ENCODE measurements at regions not wholly inside any gene's neighbourhood (a gene's known extent, or its start where the extent isn't known, plus 50 kb on each side); places are given as distances from the start of the nearest gene placed in this dataset.

GRCh38 chr1:38740487-38740886 is 119.1 kb downstream of the RRAGC start:
- H3K4me3 ChIP-seq (ENCODE audit: low read depth, low read length): no peak overlapping the region
- TF ChIP-seq, protein P1, sequence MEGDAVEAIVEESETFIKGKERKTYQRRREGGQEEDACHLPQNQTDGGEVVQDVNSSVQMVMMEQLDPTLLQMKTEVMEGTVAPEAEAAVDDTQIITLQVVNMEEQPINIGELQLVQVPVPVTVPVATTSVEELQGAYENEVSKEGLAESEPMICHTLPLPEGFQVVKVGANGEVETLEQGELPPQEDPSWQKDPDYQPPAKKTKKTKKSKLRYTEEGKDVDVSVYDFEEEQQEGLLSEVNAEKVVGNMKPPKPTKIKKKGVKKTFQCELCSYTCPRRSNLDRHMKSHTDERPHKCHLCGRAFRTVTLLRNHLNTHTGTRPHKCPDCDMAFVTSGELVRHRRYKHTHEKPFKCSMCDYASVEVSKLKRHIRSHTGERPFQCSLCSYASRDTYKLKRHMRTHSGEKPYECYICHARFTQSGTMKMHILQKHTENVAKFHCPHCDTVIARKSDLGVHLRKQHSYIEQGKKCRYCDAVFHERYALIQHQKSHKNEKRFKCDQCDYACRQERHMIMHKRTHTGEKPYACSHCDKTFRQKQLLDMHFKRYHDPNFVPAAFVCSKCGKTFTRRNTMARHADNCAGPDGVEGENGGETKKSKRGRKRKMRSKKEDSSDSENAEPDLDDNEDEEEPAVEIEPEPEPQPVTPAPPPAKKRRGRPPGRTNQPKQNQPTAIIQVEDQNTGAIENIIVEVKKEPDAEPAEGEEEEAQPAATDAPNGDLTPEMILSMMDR (IDR thresholded peaks at IDR 0.05; ENCODE audit: low read depth, low read length): no peak

DNA sequence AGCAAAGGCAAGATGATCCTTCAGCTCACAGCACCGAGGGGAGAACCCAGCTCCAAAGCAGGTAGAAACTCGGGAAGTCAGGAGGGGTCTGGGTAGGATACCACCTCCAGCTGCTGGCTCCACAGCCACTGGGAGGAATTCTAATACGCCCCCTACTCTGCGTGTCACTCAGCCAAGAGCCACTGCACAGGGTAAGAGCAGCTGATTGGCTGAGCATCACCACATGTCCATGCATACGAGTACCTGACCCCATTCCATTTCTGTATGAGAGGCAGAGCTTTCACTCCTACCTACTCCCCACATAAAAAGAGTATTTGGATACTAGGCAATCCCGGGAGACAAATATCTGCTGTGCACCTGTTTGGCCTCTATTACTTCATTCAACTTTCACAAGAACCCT is 121.4 kb downstream of the RRAGC start:
- H3K4me3 ChIP-seq (ENCODE audit: low read depth, low read length): no peak overlapping the region
- TF ChIP-seq, protein P1 (IDR thresholded peaks at IDR 0.05; ENCODE audit: low read depth, low read length): no peak

DNA sequence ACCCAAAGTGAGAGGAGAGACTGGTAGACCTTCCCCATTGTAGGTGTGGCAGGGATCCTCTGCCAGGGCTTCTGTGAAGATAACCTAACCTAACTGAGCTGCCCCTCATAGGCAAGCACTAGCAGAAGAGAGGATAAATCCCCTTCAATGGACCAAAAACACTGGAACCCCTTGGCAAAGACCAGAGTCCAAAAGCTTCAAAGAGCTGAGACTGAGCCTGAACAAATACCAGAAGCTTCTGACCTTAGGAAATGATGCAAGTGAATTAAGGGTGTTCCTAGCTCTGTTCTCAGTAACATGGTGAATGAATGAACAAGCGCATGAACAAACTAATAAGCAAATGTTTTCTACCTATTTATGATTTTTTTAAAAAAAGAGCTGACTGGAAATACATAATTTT is 123.2 kb downstream of the RRAGC start:
- H3K4me3 ChIP-seq (ENCODE audit: low read depth, low read length): no peak overlapping the region
- TF ChIP-seq, protein P1 (IDR thresholded peaks at IDR 0.05; ENCODE audit: low read depth, low read length): no peak

DNA sequence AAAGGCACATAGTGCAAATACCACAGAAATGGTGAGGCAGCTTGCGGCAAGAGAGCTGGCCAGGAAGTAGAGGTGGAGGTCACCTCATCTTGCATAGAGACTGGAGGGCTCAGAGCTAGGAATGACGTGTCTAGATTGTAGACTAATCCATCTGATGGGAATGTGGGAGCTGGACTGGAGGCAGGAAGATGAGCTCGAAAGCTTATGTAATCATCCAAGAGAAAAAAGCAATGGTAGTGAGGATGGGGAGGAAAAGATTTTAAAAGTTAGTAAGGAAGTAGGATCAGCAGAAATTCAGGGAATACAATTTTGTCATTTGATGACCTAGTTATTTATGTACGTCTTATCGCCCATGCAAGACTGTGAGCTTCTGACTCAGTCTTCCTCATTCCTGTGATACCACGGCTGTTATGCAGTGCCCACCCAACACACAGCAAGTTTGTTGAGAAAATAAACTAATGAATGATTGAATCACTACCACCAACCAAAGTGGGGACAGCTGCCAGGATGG is 123.9 kb downstream of the RRAGC start:
- TF ChIP-seq, protein P1 (IDR thresholded peaks at IDR 0.05; ENCODE audit: low read depth, low read length): no peak

GRCh38 chr1:38733761-38734160 is 125.8 kb downstream of the RRAGC start:
- TF ChIP-seq, protein P1 (IDR thresholded peaks at IDR 0.05; ENCODE audit: low read depth, low read length): no peak
- H3K4me3 ChIP-seq (ENCODE audit: low read depth, low read length): no peak overlapping the region

More for the DNA sequence above, 123.9 kb downstream of the RRAGC start:
- H3K4me3 ChIP-seq (ENCODE audit: low read depth, low read length): no peak overlapping the region

- no peak overlapping the region for H3K4me3 ChIP-seq (ENCODE audit: low read depth, low read length)
- TF ChIP-seq, protein P1 (IDR thresholded peaks at IDR 0.05; ENCODE audit: low read depth, low read length): no peak
Observed at GRCh38 chr1:38730511-38731397, 128.8 kb downstream of the RRAGC start.

- TF ChIP-seq, protein P1 (IDR thresholded peaks at IDR 0.05; ENCODE audit: low read depth, low read length): no peak
- no peak overlapping the region for H3K4me3 ChIP-seq (ENCODE audit: low read depth, low read length)
Observed at GRCh38 chr1:38728585-38728908, 131.0 kb downstream of the RRAGC start.

All from WI38 (cell line).